GM12801 (cell line): ENCODE measurements at regions not wholly inside any gene's neighbourhood (a gene's known extent, or its start where the extent isn't known, plus 50 kb on each side); places are given as distances from the start of the nearest gene placed in this dataset.

Experiments used
- CTCF ChIP-seq: IDR thresholded peaks from one replicate; pipeline ENCODE4 v1.5.1; 2011; ENCODE audit warnings: control low read depth; ENCODE audit not compliant: insufficient read length; ENCODE audit errors: extremely low read depth

- no peak for TF ChIP-seq CTCF
These were observed 140.5 kb downstream of the ZFP36L2 start for GRCh38 chr2:43085929-43086328.

GRCh38 chr2:43085505-43085904 is 140.9 kb downstream of the ZFP36L2 start:
- TF ChIP-seq CTCF, result no peak

- TF ChIP-seq CTCF, result no peak
These were observed 141.7 kb downstream of the ZFP36L2 start for GRCh38 chr2:43084699-43085091.

- TF ChIP-seq CTCF, result no peak
These were observed 142.4 kb downstream of the ZFP36L2 start for GRCh38 chr2:43083710-43084698.

- no peak for TF ChIP-seq CTCF
These were observed 143.3 kb downstream of the ZFP36L2 start for GRCh38 chr2:43082903-43083677.

GRCh38 chr2:43082111-43082894 is 144.1 kb downstream of the ZFP36L2 start:
- TF ChIP-seq CTCF, result no peak
